NCI-H1417 (cell line): ENCODE measurements at regions not wholly inside any gene's neighbourhood (a gene's known extent, or its start where the extent isn't known, plus 50 kb on each side); places are given as distances from the start of the nearest gene placed in this dataset.

Source experiments
- DNase-seq, 3 experiments: peaks; one replicate each; lab custom pipeline; 2025; lab: John Stamatoyannopoulos, UW

DNA sequence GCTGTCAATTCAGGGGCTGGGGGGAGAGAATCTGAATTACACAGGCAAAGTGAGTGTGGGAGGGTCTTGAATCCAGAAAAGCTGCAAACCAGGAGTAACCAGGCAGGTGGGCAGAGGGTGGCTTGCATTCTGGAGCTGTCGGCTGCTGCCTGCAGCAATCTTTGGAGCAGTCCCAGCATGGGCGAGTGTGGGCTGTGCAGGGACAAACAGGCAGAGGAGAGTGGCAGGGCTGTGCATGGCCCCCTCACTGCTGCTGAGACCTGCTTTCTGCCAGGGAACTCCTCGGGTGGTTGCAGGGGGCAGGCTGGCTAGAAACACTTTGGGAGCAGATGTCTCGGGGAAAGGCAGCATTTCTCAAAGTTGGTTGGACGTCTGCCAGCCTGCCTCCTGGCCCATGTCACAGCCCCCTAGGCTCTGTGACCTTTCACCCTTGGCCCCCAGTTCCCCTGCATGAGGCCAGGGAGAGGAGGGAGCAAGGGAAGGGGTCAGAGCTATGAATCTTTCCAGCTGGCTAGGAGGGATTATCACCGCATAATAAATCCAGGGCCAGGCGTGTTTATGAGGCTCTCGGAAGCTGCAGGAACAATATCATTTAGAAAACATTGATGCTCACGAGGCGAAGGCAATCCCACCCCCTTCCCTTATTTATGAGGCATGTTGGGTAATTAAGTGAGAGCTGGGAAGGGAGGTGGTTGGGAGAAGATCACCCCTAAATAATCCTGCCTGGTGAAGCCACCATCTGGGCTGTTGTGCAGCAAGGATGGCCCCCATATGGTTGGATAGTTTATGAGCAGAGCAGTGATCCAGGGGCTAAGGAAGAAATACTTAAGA, 212.3 kb upstream of the NCAM1 start:
- no peak for DNase-seq

DNA sequence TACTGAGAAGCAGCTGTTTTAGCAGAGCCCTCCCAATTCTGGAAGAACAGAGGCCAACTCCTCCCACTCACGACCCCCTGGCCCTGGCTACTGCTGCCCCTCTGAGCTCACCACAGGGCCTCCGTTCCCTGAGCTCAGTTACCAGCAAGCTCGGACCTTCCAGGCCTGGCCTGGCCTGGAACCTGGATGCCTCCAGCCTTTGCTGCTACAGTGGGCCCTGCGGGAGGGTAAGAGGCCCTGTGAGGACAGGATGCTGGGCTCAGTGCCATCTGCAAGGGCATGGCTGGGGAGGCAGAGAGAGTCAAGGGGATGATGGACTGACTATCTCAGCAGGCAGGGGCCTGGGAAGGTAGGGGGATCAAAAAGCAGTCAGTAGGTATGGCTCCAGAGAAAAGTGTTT, 209.9 kb upstream of the NCAM1 start:
- DNase-seq = no peak

DNA sequence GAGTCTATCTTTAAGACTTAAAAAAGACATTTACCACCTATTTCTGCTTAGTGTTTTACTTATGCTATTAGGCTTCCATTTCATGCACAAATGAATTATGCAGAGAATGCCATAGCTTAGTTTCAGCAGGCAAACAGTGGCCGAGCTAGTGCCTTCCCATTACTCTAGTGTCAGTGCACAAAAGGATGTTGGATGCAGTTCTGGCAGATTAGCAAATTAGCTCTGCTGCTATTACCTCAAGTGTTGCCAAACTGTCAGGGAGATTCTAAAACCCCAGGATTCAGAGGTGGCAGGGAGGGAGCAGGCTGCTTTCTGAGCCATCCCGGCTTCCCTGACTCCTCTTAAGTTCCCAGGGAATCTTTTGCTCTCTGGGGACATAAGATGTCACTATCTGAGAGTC, 209.4 kb upstream of the NCAM1 start:
- peak in 1 of 3 experiments; percentile 18 for DNase-seq

DNA sequence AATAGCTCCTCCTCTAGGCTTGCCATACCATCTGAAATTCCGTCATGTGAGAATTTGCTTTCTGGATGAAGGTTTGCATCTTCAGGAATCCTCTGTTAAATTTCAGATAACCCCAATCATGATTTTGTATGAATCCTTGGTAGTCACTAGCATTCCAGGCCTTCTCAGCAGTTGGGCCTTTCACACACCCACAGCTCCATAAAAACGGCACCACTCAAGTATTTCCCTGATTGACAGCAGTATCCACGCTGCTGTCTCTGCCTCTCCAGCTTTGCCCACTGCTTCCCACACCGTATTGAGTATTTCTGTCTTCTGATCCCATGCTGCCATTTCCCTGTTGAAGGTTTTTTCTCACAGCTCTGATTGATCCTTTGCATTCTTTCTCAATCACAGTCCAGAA, 208.7 kb upstream of the NCAM1 start:
- DNase-seq = no peak

DNA sequence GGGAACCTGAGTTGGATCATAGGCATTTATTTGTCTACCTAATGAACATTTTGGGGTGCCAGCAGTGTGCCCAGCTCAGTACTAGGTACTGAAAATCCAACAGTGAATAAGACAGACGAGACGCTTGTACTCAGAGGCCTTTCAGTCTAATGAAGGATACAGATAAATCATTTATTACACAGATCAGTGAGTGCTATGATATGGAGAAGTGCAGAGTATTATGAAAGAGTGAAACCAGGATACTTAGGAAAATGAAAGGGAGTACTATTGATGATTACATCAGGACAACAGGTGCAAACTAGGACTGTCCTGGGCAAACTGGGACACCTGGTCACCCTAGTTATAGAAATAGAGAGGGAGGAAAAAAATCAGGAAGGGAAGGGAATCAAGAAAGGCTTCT, 207.5 kb upstream of the NCAM1 start:
- no peak for DNase-seq

DNA sequence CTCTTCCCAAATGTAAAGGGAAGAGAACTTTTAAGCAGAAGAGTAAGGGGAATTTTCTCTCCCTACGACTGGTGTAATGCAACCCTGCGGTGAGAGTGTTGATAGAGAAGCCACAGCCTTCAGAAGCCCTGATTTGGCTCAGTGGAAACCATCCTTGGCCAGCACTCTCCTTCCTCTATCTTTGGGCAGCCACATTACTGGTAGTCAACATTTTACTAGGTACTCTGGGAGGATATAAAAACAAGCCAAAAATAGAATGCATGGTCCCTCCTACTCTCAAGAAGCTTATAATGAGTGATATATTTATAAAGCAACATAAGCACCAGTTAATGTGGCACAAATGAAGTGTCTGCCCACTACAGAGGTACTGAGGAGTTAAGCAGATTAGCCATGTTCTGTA, 201.8 kb upstream of the NCAM1 start:
- DNase-seq = no peak

DNA sequence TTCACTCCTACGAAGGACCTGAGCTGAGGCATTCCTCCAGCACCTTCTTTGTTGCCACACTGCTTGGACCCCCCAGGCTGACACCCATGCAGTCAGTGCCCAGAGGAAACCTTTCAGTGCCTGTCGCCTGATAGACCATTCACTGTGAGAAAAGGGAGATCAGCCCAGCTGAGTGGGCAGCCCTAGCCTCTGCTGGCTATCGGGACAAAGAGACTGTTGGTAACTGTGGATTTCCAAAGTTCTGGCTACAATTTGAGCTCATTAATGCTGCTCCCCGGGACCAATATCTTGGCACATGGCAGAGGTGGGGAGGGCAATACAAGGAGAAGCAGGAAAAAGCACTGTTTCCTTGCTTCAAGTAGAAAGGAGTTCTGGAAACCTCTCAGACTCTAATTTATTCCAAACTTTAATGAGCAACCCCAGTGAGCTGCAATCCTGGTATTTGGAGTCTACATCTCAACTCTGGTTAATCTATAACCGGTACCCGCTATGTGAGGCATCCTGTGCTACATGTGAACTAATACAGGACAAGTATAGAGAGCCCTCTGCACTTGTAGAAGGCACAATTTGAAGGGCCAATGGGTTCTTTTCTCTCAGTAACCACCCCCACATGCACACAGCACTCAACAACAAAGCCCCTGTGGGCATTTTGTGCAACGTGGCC, 200.7 kb upstream of the NCAM1 start:
- no peak for DNase-seq

DNA sequence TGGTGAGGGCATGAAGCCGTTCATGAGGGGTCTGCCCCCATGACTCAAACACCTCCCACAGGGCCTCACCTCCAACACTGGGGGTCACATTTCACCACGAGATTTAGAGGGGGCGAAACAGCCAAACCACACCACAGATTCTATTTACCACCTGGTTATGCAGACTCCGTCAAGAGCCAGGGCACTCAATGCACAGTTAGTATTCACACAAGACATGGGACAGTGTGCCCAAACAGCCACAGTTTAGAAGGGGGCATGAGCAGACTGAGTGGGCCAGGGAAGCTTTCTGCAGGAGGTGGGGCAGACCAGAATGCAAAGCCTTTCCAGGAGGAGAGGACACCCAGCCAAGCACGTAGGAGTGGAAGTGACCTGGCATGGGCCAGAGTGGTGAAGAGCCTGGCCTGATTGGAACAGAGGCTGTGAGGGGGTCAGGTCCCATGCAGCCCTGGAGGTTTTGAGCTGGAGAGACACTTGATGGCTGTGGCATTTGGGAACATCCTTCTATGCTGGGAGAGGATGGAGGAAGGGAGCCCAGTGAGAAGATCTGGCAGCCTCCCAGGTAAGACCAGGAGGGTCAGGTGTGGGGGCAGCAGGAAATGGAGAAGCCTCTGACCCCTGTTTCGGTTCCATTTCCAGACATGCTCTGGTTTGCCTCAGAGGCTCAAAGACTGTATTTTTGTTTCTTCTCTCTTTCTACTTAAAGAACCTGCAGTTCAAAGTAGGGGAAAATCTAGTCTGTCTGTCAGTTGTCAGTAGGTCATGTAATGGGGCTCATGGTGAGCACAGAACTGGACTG, 199.1 kb upstream of the NCAM1 start:
- DNase-seq = no peak

DNA sequence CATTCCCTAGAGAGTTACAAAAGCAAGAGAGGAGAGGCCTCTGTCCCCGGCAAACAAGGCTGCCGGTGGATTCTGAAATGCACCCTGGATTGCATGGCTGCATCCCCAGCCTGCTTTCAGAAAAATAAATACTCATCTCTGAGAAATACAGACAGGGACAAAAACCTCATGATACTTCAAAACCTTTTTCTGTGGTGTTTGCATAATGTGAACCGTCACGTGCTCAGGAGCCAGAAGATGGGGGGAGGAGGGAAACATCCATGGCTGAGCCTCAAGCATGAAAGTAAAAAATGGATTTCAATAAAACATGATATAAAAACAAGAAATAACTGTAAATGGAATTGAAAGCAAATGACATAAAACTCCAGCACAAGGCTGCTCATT, 198.5 kb upstream of the NCAM1 start:
- peak in 1 of 3 experiments; percentile 70 for DNase-seq

DNA sequence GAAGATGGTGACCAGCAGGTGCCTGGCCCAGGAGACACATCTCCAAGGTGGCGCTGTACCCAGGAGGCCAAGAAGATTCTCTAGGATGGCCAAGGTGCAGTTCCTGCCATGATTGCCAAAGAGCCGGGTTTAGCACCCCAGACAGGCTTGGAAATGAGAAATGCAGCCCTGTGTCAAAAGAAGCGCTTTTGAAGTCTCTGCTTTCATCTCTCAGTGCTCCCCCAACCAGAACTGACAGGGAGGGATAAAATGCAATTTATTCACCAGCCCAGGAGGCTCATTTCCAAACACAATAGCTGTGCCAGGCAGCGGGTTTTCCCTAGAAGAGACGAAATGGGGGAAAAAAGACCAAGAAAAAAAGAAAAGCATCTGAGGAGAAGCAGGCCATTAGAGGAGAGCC, 195.9 kb upstream of the NCAM1 start:
- DNase-seq = no peak

DNA sequence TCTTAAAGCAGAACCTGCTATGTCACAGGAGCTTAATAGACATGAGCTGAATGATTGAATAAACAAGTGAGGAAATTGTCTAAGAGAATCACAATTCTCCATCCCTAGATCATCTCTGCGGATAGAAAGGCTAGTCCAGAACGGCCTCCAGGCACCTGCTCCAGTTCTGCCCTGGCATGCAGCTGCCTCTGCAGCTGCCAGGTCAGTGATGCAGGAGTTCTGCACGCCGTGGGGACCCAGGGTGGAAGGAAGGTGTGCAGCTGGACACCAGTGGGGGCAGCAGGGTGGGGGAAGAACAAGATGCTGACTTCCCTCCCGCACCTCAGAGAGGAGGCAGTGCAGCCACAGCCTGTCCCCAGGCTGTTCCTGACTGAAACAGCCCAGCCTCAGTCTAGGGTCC, 192.1 kb upstream of the NCAM1 start:
- peak in 2 of 3 experiments; percentile 44 to 68 for DNase-seq

DNA sequence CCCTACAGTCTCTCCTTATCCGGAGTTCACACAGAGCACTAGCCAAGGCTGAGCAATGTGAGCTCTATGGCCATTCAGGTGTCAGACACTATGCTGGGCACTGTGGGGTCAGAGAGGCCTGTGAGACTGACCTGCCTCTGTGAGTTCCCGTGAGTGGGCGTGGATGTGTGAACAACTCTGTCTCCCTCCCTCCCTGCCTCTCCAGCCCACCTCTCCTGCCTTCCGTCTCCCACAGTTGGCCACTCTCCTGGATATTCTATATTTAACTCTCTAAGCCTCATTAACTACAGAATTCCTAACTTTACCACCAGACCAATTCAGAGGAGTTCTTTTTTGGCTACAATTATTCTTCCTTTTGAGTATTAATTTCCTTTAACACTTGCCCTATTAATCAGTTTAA, 191.6 kb upstream of the NCAM1 start:
- DNase-seq = peak in 1 of 3 experiments; percentile 47

DNA sequence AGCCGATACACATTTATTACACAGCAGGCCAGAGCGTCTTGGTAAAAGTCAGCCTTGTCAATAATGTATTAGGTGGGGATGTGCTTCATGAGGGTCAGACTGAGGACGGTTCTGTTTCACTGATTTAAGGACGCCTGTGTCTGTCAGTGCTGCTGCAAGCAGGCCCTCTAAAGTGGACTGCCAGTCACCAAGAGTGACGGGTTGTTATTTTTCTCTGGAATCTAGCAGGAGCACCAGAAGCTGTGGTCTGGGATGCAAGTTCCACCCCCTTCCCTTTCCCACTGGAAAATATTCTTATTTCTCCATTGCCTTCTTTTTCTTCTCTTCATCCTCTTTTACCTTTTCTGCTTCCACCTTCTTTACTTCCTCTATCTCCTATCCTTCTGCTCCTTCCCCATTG, 191.2 kb upstream of the NCAM1 start:
- DNase-seq = no peak

DNA sequence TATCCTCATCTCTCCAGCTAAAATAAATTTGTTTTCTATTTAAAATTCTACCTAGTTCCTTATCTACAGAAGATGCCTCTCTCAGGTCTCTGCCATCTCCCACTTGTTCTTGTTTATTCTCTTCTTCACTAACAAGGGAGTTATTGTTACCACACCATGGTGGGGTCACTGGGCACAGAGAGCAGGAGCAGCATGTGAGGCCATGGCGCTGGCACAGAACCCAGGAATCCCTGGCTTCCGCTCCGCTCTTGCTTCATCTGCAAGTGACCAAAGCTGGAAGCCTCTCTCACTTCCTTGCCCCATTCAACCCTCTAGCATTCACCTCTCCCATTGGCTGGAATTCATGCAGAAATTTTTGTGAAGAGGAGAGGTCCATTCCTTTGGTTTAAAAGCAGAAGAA, 190.7 kb upstream of the NCAM1 start:
- no peak for DNase-seq

DNA sequence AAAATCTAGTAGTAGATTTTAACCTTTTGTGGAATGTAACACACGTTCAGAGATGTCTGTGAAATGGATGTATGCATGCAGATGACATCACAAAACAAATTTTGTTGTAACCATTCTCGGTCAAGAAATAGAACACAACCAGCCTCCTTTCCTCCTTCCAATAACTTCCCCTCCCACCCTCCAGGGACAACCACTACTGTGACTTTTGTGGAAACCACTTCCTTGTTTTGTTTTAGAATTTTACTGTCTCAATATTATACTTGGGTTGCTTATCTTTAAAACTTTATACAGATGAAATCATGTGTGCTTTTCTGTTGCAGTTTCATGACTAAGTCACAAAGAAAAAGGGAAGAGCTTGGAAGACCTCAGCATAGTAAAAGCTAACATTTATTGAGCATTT, 189.4 kb upstream of the NCAM1 start:
- DNase-seq = no peak

DNA sequence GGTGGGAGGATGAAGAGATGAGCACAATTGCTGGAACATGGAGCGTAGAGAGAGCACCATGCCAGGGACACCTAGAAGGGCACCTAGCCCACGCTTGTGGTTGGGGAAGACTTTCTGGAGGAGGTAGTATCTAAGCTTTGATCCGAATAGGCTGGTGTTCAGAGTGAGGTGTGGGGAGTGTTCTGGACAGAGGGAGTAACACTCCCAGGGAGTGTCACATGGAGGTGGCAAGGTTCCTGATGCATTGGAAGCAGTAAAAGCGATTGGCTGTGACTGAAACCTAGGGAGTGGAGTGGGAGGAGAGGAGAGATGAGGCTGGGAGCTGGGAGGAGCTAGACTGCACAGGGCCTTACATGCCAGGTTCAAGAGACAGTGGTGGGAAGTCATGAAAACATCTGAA, 188.0 kb upstream of the NCAM1 start:
- DNase-seq = peak in 2 of 3 experiments; percentile 10 to 13

DNA sequence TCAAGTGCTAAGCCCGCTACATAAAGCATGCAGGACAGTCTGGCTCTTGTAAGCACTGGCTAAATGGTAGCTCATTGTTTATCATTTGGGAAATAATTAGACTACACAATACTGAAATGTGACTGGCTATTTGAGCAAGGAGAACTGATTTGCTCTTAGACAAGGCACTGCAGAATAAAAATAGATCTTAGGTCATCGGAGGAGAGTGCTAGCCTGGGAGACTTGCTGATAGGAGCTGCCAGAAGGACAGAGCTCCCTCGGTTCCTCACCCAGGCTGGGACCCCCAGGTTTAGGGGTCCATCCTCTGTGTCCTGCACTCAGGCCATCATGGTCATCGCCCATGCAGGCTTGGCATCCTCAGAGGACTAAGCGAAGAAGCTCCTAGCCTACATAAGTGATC, 184.4 kb upstream of the NCAM1 start:
- DNase-seq = no peak

DNA sequence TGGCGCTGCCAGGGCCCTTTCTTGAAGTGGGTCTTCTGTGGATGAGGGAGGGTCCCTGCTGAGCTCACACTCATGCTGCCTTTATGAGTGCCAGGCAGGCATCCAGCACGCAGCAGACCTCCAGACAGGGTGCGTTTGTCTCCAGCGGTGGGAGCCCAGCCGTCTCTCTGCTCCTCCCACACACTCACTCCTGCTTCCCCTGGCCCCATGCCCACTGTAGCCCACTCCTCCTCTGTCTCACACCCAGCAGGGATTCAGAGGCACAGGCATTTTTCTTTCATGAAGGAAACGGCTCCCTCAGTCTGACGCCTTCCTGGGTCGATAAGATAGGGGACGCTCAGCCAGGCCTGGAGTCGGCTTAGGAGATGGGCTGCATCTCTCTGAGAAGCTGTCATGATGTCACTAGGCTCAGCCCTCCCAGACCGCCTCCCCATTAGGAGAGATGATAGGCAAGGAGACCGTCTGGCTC, 183.9 kb upstream of the NCAM1 start:
- peak in 1 of 3 experiments; percentile 40 for DNase-seq

DNA sequence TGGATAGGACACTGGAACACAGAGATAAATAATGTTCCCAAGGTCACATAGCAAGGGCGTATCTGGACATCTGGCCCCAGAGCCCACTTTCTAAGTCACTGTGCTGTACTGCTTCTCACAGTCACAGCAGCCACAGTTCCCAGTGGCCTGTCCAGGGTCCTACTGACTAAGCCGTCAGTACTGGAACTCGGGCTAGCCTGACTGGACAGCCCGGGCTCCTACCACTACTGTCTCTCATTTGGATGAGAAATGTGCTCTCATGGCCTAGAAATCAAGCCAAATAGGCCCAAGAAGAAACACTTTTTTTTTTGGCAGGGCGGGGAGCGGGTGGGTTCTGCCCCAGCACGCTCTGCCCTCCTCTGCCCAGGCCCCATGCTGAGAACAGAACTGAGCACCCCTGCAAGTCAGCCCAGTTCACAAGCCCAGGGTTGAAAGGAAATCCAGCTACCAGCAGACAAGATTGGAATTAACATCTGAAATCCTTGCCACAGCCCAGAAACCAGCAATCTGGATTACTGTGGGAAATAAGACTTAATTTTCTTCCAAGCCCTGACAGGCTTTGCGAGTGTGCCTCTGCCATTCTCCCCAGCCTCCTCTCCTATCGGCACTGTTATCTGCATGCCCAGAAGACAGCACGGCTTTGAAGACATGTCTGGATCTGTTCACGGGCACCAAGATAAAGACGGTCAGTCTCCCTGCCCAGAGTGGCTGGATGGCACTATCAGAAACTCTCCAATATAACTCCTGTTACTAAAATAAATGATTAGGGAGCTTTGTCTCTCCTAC, 182.9 kb upstream of the NCAM1 start:
- DNase-seq = no peak

DNA sequence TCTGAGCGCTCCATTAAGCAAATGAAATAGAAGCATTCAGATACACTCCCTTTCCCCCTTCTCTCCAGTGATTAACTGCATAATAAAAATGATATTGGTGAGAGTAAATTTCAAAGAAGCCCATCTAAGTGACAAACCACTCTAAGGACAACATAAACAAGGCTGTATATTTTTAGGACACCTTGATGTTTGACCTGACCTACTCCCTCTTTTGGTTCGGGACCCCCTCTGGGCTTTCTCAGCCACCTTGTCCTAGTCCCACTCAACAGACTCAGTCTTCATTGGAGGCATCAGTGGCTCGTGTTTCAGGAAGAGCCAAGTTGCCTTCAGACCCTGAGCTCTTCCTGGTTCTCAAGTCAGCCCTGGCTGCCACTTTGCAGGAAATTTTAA, 182.3 kb upstream of the NCAM1 start:
- no peak for DNase-seq

DNA sequence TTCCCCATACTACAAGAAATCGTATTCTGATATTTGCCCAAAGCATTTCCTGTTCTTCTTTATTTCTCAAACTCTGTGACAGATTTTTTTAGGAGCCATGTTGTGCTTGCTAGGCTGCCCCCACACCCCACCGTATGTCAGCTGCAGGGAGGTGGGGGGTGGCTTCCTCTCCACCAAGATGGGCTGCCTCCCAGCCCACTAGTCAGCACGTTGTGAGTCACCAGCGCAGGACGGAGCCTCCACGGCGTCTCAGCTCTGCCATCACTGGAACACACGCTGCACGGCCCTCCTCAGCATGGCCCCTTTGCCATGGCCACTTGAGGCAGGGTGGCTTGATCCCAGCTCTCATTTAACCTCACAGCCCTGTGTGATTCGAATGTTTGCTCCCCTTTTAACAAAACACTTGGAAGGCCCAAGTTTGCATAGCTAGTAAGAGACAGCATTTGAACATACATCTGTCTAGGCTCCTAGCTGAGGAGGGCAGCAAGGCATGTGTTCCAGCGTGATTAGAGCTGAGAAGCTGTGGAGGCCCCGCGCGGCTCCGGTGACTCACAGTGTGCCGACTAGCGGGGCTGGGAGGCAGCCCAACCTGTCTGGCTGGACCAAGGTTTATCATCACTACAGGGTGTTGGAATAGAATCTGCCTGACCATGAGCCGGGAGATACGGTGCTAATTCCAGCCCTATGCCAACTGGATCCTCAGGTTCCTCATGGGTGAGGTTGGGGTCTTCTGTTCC, 180.7 kb upstream of the NCAM1 start:
- DNase-seq = no peak
